Erythroblast (primary cell): ENCODE measurements at regions not wholly inside any gene's neighbourhood (a gene's known extent, or its start where the extent isn't known, plus 50 kb on each side); places are given as distances from the start of the nearest gene placed in this dataset.

ENCODE experiments used
- DNase-seq, 2 experiments: peaks; one replicate each; lab custom pipeline; 2025; lab: John Stamatoyannopoulos, UW
- GATA1 ChIP-seq: IDR thresholded peaks from 2 replicates; pipeline ENCODE4 v1.6.1; 2011; ENCODE audit warnings: low read depth, mild to moderate bottlenecking, control low read depth, low read length, moderate library complexity
- POLR2A ChIP-seq: IDR thresholded peaks from 2 replicates; pipeline ENCODE4 v1.6.1; 2011; ENCODE audit warnings: mild to moderate bottlenecking, low read length

DNA sequence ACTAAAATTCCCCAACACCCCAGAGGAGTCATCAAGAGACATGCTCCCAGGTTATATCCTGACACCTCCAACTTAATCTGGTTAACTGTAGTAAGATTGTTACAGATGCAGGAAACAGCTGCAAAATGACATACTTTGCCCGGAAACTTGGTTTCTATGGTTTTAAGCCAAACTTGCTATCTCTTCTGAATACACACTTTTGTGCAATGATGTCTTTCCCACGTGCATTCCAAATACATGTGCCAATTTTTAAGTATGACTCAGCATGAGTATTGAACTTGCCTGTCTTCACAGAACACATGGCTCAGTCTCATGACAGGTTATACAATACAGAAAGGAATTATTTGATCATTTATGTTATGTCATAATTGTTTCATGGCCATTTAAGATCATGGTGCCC is 207.0 kb upstream of the DCBLD2 start:
- DNase-seq = peak; percentile 14 to 32
- TF ChIP-seq GATA1 (no peak), POLR2A (no peak)

DNA sequence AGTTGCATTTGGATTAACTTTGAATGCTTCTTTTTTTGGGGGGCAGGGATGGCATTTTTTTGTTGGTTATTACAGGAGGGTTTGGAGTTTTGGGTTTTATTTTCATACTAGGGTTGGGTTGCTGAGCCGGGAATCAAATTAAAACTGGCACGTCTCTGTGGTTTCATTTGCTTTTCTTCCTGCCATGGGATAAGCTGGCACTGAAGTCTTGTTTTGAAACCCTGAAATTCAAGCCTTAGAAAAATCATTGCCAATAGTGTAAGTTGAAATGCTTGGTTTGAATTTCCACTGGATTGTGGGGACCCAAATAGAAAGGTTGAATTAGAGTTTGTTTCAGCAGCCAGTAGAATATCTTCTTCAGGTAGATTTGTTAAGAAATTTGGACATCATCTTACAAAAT is 193.1 kb upstream of the DCBLD2 start:
- TF ChIP-seq POLR2A (no peak), GATA1 (no peak)
- no peak for DNase-seq

DNA sequence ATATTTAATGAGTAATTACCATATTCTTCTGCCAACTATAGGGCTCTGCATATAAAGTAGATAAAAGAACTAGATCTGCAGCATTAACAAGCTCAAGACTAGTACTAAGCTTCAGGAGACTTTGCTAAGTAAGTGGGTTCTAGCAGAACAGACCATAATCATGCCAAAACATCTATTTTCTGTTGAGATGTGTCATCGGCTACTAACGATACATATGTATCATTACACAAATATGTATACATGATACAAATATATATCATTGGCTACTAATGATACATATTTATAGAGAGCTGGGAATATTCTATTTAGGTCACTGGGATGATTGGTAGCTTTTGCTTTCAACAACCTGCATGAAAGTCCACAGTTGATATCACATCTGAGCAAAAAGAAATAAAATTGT is 185.8 kb upstream of the DCBLD2 start:
- no peak for DNase-seq
- no peak for TF ChIP-seq GATA1
- TF ChIP-seq POLR2A = no peak

DNA sequence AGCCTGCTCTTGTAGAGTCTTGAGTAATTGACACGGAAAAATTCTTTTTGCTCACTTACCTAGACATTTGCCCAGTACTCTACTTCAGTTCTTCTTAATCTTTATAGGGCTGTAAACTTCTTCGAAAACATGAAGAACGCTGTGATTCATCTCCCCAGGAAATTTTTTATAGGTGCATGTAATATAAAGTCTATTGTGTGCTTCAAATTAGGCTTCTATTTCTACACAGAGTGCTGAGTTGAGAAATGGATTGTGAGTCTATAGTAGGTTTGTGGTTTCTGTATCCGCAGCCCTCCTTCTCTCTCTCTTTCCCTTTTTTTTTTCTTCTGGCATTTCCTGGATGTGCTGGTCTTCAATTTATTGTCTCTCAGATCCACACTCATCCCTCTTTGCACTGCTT is 183.3 kb upstream of the DCBLD2 start:
- TF ChIP-seq GATA1 (no peak), POLR2A (no peak)
- DNase-seq = no peak

DNA sequence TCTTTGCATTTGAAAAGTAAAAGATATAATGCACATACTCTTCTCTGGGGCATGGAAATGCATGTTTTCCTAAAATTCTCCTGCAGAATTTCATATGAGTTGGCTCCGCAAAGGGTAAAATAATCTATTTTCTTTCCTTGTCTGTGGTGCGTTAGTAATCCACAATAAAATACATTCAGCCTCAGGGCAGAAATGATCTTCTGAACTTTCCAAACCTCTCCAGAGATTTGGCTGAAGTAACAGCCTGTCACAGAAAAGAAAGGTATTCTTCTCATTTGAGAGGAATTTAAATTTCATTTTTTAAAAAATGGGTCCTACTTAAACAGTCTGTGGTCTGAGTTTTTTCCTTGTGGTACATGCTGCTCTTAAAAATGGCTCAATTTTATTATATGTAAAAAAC is 182.7 kb upstream of the DCBLD2 start:
- no peak for DNase-seq
- TF ChIP-seq POLR2A (no peak), GATA1 (no peak)

DNA sequence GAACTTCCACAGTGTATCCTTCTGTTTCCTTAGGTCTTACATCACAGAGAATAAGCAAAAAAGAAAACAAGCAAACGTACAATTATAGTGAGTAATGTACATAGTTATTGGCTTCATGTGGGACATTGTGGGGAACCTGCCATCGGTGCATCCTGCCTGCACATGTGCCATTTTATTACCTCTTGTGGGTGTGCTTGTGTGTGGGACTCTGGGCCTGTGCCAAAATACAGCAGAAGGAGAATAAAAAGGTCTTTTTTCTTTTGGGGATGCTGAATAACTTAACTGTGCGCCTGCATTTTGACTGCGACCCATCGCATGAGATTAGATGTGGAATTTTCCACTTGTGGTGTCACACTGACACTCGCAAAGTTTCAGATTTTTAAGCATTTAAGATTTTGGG is 169.6 kb upstream of the DCBLD2 start:
- no peak for DNase-seq
- TF ChIP-seq GATA1 (no peak), POLR2A (no peak)

DNA sequence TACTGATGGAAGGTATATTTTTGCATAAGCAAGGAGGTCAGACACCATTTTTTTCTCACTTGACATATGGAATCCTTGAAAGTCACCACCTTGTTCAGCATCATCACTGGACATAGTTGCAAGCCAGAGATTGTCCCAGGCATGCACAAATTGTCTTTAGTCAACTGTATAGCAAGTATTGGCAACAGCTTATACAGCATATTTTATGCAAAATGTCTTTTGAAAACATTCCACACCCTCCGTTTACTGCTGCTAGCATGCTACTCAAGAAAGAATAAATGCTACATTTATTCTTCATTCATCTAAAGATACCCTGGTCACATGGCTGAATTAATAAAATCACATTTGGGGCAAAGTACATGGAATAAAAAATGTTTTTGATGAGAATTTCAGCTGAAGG is 168.5 kb upstream of the DCBLD2 start:
- no peak for DNase-seq
- TF ChIP-seq GATA1 (no peak), POLR2A (no peak)

DNA sequence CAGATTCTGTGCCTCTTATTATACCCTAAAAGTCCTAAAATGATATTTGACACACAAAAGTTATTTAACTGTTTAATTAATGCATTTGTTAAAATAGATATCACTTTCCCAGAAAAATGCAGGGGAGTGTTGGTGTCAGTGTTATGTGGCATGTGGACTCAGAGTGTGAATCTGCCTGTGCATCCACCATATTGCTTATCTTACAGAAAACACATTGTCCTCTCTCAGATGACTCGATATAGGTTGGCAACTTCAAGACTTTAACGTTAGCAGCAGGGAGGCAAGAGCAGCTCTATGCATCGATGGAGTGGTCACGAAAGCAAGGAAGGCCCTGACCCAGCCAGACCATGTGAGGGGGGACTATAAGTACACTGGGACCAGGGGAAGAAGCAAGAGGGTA is 165.4 kb upstream of the DCBLD2 start:
- peak; percentile 52 to 80 for DNase-seq
- TF ChIP-seq GATA1 (no peak), POLR2A (no peak)

DNA sequence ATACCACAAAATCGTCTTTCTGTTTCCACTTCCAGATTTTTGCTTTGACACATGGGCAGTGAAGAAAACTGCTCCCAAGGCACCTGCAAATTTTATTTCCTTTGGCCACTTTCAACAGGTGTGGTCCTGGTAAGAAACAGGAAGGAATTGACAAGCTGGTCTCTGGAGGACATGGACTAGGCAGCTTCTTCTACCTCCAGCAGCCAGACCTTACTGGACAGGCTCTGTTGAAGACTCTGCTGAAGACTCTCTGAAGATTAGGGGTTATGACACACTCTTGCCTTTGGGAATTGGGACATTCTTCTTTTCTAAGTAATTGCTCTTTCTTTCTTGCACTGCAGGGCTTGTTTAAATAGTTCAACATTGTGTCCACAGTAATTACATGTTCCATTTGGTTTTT is 147.7 kb upstream of the DCBLD2 start:
- DNase-seq = no peak
- no peak for TF ChIP-seq POLR2A
- no peak for TF ChIP-seq GATA1

DNA sequence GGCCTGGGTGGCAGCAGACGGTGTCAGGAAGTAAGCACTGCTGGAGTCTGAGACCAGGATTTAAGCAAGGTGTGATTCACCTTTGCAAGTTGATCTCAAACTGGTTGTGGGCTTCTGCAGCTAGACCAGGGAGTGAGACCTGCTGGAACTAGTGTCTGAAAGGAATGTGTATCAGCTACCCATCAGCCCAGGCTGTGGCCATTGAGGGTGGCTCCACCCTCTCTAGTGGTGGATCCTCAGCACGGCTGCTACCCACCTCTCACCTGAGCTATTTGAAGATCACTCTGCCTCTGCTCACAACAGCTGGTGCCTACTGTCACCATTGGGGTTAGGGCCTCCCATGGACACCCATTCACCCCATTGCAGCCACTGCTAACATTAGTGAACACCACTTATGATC is 140.3 kb upstream of the DCBLD2 start:
- no peak for DNase-seq
- no peak for TF ChIP-seq POLR2A

DNA sequence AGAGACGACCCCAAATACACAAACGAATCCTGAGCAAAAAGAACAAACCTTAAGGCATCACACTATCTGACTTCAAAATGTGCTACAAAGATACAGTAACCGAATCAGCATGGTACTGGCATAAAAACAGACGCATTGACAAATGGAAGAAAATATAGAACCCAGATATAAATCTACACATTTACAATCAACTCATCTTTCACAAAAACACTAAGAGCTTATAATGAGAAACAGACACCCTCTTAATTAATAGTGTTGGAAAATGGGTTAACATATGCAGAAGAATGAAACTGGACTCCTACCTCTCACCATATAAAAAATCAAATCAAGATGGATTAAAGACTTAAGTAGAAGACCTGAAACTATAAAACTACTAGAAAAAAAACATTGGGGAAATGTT is 130.3 kb upstream of the DCBLD2 start:
- TF ChIP-seq POLR2A (no peak), GATA1 (no peak)
- DNase-seq = no peak

DNA sequence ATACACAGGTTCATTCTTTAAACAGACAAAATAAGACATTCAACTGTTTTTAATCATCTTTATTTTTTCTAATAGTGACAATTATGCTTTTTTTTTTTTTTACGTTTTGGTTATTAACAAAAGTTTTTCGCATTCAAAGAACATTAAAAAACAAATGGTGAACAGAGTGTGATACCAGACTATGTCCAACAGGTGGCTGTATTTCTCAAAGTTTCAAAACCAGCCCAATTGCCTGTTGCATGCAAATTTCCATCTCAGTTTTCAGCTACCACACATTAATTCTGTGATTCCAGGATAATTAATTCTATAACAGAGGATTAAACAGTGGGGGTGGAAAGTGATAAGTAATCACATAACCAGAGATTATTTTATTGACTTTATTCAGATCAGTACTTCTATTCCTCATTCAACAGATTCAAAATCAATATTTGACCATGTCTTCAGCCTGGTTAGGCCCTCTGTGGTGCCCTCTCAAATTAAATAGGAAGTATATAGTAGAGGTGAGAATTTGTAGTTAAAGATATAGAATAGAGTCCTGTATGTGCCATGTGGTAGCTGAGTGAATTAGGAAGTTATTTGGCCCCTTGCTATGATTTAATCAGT is 122.2 kb upstream of the DCBLD2 start:
- TF ChIP-seq POLR2A (no peak), GATA1 (no peak)
- peak; percentile 33 to 45 for DNase-seq

DNA sequence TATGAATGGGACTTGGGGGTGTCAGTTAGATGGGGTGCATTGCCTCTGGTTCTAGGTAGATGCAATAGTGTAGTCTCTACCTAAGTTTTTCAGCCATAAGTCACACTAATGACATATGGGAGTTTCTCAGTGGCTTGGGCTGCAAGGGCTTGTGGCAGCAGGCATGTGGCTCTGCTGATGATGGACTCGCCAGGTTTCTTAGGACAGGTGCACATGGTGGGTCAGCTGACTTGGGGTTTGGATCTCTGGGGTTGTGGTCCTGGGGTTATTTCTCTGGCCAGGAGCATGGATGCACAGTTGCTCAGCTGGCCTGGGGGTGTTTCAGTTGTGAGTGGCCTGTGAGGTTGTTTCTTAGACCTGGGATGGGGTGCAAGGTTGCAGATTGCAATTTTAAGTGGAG is 120.0 kb upstream of the DCBLD2 start:
- TF ChIP-seq GATA1 = no peak
- no peak for TF ChIP-seq POLR2A
- DNase-seq = no peak

DNA sequence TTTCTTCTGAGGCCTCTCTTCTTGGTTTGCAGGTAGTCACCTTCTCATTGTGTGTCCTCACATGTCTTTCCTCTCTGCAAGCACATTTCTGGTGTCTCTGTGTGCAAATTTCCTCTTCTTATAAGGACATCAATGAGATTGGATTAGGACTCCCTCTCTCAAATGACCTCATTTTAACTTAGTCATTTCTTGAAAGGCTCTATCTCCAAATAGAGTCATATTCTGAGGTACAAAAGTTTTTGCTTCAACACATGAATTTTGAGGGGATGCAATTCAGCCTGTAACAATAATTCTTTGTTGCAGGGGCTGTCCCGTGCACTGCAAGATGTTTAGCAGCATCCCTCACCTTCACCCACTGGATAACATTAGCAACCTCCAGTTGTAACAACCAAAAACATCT is 115.0 kb upstream of the DCBLD2 start:
- TF ChIP-seq GATA1 (no peak), POLR2A (no peak)

DNA sequence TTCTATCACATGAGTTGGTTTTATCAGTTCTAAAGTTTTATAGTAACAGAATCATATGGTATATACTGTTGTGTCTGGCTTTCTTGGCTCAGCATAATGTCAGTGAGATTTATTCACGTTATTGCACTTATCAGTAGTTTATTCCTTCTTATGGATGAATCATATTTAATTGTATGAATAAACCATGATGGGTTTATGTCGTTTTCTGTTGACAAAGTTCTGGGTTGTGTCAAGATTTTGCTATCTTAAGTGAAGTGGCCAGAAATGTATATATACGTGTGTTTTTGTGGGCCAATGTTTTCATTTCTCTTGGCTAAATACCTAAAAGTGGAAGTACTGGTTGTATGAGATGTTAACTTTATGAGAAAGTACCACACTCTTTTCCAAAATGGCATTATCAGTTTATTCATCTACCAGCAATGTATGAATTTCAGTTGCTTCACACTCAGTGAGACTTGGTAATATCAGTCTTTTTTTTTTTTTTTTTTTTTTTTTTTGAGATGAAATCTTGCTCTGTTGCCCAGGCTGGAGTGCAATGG is 112.4 kb upstream of the DCBLD2 start:
- TF ChIP-seq POLR2A (no peak), GATA1 (no peak)
- no peak for DNase-seq

More for the DNA sequence above, 115.0 kb upstream of the DCBLD2 start:
- no peak for DNase-seq

DNA sequence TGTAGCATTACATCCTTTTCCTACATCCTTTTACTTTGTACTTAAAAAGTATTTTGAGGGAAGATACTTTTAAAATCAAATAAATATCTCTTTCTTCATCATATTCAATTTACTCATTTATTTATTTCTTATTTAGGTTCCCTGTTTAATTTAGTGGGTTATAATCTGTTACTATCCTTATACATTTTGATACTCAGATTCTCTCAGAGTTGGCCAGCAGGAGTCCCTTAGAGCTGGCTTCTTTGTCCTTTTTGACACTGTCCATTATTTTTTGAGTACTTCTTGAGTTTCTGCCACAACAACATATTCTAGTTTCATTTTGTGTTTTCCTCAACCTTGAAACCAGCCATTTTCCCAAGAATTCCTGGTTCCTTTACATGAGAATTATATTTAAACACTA is 111.6 kb upstream of the DCBLD2 start:
- TF ChIP-seq POLR2A = no peak
- no peak for TF ChIP-seq GATA1
- no peak for DNase-seq
